ENCODE measurements at regions not wholly inside any gene's neighbourhood (a gene's known extent, or its start where the extent isn't known, plus 50 kb on each side); places are given as distances from the start of the nearest gene placed in this dataset.

DNA sequence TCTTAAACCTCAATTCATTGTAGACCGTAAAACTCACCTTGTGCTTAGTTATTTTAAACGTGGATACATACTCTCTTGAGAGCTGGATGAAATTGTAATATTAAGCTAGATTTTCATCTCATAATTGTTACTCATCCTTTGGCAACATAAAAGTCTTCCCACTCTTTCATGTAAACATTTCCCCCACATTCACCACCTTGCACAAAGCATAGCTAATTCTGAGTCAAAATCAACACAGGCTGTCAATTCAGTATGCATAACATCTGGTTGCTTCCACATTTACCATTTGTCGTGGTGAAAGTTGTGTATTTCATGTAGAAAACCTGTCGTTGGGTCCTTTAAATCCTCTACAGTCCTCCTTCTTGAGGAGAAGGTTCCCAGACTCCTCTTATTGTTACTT lies 524.6 kb downstream of the OTOL1 start:
- DNase-seq, result no peak

DNA sequence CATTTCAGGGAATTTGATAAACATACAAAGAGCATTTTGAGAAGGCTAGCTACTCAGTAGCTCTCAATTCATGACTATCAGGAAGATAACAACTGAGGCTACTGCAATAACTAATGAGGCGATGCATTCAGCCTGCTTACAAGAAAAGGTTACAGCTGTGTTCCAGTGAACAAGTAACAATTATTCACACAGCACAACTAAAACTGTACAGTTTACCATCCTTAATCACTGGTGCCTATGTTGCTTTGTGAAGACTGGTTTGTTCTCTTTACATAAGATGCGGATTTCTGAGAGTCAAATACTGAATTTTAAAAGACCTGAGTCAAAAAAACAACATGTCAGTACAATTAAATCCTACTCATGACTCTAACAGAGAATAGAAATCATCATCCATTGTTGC lies 526.3 kb downstream of the OTOL1 start:
- no peak for DNase-seq

GRCh38 chr3:162029736-162030135 lies 533.1 kb downstream of the OTOL1 start:
- DNase-seq, result no peak

- no peak for DNase-seq
These were observed 537.8 kb downstream of the OTOL1 start for GRCh38 chr3:162034368-162034767.

- no peak for DNase-seq
These were observed 545.0 kb downstream of the OTOL1 start for GRCh38 chr3:162041622-162042021.

GRCh38 chr3:162052636-162053035 lies 556.0 kb downstream of the OTOL1 start:
- DNase-seq, result no peak

GRCh38 chr3:162072656-162073164 lies 576.1 kb downstream of the OTOL1 start:
- DNase-seq, result no peak

DNA sequence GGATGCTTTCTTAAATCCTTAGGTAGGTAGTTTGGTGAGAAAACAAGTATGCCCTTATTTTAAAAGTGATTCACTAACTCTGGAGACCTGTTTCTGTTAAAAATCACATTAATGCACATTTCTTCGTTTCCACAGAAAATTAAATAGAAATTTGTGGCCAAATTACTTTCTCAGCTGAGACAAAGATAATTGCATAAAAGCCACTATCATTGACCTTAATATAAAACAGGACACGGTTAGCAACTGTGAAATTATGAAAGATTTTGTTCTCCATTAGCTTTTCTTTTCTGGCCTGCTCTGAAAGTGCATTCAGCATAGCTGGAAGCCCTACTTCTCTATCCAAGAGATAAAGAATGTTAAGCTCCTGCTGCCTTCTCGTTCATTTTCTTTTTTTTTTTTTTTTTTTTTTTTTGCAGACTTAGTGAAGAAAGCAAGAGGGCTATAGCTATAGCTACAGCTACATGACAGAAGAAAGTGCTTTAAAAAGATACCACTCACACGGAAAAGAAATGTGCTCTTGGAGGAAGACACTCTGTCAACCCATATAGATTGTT lies 576.9 kb downstream of the OTOL1 start:
- no peak for DNase-seq

- DNase-seq, result no peak
These were observed 580.5 kb downstream of the OTOL1 start for GRCh38 chr3:162077108-162077507.

- no peak for DNase-seq
These were observed 585.9 kb downstream of the OTOL1 start for GRCh38 chr3:162082516-162082915.

- no peak for DNase-seq
These were observed 590.8 kb downstream of the OTOL1 start for GRCh38 chr3:162087361-162087760.

DNA sequence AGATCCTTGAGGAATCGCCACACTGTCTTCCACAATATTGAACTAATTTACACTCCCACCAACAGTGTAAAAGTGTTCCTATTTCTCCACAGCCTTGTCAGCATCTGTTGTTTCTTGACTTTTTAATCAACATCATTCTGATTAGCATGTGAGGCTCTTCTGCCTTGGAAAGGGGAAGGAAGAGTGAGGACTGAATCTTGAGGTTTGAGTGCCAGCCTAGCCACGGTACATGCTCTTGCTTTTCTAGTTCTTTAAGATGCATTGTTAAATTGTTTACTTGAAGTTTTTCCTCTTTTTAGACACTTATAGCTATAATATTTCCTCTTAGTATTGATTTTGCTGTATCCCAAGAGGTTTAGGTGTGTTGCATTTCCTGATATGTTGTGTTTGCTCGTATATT lies 596.1 kb downstream of the OTOL1 start:
- DNase-seq, result no peak

DNA sequence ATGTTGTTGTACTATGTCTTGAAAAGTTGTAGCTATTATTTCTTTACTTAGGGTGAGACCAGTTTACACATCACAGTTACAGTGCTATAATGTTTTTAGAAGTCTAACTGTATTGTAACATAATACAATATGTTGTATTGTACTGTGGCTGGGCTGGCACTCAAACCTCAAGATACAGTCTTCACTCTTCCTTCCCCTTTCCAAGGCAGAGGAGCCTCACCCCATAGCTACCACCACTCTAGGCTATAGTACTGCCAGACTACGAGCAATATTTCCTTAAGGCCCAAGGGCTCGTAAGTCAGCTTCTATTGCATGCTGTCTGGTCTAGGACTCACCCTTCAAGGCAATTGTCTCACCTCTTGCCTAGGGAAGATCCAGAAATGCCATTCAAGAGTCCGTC lies 597.7 kb downstream of the OTOL1 start:
- DNase-seq, result no peak

DNA sequence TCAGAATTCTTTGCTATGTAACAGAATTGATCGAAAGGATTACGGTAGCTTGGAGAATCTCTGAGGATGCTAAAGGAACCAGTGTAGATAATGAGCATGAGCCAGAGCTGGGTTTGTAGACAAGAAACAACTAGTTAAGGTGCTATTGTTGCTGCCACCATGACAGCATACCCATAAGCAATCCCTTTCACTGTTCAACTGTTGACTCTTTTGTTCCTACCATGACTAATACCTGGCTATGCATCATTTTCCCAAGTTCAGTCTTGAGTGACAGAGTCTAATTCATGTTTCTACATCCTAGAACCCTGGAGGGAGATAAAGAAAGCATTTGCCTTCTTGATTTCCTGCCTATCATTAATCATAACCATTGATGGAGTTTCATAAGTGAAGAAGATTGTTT lies 600.3 kb downstream of the OTOL1 start:
- no peak for DNase-seq

GRCh38 chr3:162103808-162104207 lies 607.2 kb downstream of the OTOL1 start:
- no peak for DNase-seq

DNA sequence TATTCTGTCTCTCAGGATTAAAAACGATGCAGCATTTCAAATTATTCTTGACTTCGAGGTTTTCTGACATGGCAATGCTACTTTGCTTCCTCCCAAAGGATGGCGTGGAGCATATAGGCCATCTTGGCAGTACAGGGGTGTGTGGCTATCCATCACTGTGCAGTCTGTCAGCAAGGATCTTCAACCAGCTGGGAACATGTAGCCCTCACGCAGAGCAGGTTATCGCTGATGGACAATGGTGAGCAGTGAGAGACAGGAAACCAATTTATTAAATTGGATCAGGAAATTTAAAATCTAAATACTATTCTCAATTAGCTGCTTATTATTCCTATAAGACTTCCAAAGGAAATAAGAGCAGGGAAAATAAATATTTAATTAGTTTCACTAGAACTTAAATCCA lies 615.3 kb downstream of the OTOL1 start:
- no peak for DNase-seq

- no peak for DNase-seq
These were observed 616.1 kb downstream of the OTOL1 start for GRCh38 chr3:162112719-162113118.

- DNase-seq, result no peak
These were observed 621.4 kb downstream of the OTOL1 start for GRCh38 chr3:162117961-162118360.

GRCh38 chr3:162119651-162120050 lies 623.0 kb downstream of the OTOL1 start:
- DNase-seq, result no peak

- DNase-seq, result no peak
These were observed 625.8 kb downstream of the OTOL1 start for GRCh38 chr3:162122405-162122804.

- DNase-seq, result no peak
These were observed 629.2 kb downstream of the OTOL1 start for GRCh38 chr3:162125790-162126189.

DNA sequence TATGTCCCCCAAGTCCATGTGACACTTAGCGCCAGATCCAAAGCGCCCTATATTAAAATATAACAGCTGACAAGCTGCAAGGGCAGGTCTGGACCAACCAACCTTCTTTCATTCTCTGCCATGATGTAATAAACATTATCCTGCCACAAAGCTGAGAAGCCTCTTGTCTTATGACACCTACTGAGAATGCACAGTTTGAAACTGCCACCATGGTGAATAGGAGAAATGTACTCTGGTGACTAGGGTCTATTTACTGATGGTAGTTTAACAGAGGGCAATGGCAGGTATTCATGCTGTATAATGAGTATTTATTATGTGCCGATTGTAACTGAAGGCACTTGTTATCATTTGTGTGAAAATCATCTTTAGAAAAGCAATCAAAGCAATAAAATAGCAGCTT lies 634.0 kb downstream of the OTOL1 start:
- no peak for DNase-seq

GRCh38 chr3:162132981-162133380 lies 636.4 kb downstream of the OTOL1 start:
- DNase-seq, result no peak

DNA sequence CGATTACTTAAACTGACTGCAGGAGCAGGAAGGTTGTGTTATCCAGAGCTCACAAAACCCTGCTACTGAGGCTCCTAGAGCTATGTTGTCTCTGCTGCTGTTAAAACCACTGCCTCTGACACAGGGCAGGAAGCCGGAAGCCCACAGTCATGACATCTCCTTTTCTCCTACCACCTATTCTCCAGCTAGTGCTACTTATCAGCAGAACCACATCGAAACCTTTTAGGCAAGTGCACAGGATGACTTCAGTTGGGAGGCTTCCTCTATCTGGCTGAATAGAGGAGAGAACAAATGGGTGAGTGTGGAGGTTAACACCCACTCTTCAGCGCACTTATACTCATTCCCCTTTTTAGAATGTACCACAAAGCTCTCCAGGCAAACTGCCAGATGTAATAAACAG lies 638.0 kb downstream of the OTOL1 start:
- DNase-seq, result no peak

DNA sequence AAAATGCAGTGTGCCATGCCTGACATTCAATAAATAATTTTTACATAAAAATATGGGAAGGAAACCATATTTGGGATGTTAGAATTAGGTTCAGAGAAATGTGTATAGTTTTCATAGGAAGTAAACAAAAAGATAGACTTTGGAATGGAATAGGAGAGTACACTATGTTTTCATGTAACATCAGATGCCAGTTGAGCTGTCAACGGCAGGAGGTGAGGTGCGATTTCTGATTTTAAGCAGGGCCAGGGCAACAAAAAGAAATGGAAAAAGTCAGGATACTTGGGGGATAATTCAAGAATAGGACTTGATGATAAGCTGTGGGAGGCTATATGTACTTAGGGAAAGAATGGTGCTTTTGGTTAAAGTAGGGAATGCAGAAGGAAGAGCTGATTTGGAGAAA lies 639.5 kb downstream of the OTOL1 start:
- no peak for DNase-seq

- DNase-seq, result no peak
These were observed 641.9 kb downstream of the OTOL1 start for GRCh38 chr3:162138509-162138908.

Data from inflammatory macrophage treated with lipopolysaccharide for 4 hours (primary cell).